NCI-H2029 (cell line): ENCODE measurements at regions not wholly inside any gene's neighbourhood (a gene's known extent, or its start where the extent isn't known, plus 50 kb on each side); places are given as distances from the start of the nearest gene placed in this dataset.

Experiments used
- DNase-seq: peaks from one replicate; lab custom pipeline; 2025; lab: John Stamatoyannopoulos, UW

DNA sequence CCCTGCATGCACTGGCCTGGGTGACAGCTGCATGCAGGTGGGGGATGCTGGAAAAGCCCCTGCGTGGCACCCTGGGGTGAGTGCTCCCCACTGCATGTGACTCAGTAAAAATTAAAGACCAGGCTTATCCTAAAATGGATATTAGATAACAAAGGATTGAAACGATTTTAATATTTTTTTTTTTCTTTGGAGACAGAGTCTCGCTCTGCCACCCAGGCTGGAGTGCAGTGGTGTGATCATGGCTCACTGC is 334.9 kb downstream of the C16orf95 start:
- no peak for DNase-seq

- no peak for DNase-seq
Observed at GRCh38 chr16:86982912-86983311, 334.3 kb downstream of the C16orf95 start.

GRCh38 chr16:86983621-86984020 is 333.6 kb downstream of the C16orf95 start:
- DNase-seq, result no peak

DNA sequence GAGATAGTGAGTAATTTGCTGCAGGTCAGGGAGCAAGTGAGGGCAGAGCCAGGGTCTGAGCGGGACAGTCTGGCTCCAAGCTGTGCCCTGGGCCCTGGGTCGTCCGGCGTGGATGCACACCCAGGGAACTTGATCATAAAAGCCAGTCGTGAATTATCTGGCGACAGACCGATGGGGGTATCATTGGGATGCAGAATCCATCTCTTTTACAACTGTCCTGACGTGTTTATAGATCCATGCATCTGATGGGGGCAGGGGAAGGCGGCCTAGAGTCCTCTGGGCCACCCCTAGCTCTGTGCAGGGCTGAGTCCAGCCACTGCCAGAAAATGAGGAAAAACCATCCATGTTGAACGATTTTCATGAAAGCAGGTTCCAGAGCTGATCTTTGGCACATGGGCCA is 332.8 kb downstream of the C16orf95 start:
- no peak for DNase-seq

GRCh38 chr16:86984991-86985647 is 332.1 kb downstream of the C16orf95 start:
- no peak for DNase-seq

DNA sequence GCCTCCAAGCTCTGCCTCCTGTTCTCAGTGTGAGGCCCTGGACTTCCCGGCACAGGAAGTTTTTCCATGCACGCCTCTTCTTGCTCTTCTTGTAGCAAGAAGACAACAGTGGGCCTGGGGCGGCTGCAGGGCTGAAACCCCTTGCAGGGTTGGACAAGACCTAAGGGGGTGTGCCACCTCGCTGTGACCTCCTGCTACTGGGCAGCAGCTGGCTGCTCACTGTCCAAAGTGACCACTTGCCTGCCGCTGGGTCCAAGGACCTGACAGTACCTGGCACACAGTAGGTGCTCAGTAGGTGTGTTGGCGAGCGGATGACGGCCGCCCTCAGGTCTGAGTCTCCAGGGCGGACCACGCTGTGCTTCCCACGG is 331.6 kb downstream of the C16orf95 start:
- DNase-seq, result no peak

GRCh38 chr16:86986136-86986535 is 331.1 kb downstream of the C16orf95 start:
- no peak for DNase-seq

DNA sequence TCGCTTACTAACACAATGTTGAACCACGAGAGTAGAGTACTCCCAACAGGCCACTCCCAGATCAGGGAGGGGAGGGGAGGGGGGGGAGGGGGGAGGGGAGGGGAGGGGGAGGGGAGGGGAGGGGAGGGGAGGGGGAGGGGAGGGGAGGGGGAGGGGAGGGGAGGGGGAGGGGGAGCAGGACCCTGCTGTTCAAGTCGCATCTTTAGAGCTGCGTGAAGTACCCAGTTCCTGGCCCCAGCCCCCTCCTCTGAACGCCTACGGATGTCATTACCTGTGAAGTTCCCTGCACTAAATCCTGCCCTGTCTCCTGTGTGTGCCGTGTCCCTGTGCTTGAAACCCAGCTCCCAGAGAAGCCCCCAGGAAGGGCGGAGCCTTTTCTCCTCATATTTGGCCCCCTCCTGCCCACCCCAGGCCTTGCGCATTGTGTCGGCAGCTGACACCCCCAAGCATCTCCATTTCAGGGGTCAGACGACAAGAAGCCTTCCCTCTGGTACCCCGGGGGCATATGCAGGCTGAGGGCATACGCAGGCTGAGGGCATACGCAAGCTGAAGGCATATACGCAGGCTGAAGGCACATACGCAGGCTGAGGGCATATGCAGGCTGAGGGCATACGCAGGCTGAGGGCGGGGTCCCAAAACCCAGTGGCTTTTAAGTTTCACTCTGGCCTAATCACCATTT is 330.2 kb downstream of the C16orf95 start:
- DNase-seq, result no peak

GRCh38 chr16:86987746-86988670 is 329.2 kb downstream of the C16orf95 start:
- DNase-seq, result no peak

DNA sequence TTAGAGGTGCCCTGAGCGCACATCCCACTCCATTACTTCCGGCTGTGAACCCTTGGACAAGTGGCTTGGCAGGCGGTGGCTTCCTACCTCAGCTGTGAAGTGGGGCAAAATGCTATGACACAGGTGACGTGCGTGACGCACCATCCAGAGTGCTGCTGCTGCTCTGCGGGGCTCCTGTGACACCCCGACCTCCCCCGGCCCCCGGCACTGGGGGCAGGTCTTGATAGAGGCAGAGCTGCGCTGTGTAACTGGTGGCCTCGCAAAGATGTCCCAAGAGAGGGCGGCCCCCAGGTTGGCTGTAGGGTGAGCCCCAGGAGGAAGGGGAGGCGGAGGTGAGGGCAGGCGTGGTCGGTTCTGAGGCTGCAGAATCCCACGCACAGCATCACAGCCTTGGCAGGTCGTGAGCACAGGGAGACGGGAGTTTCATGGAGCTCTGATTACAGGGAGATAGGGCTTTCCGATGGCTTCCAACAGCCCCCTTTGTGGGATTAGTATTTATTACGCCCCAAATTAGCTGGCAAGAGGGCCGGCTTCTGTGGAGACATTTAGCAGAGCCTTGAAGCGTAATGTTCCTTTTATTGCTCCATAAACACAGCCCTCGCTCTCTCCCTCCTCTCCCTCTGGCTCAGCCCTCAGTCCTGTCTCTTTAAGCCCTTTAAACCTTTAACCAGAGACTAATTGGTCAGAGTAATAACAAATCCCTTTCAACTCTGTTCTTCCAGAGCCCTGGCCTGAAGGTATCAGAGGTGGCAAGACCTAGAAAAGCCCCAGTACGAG is 328.1 kb downstream of the C16orf95 start:
- no peak for DNase-seq

DNA sequence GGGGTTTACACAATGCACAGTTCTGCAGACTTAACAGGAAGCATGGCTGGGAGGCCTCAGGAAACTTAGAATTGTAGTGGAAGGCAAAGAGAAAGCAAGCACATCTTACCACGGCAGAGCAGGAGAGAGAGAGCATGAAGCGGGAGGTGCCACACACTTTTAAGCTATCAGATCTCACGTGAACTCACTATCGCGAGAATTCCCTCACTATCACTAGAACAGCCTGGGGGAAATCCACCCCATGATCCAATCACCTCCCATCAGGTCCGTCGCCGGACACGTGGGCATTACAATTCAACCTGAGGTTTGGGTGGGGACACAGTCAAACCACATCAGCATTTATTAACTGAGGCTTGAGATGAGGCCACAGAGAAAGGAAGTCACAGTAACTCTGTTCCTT is 326.7 kb downstream of the C16orf95 start:
- DNase-seq, result no peak

- DNase-seq, result no peak
Observed at GRCh38 chr16:86991679-86992078, 325.5 kb downstream of the C16orf95 start.

- no peak for DNase-seq
Observed at GRCh38 chr16:86992587-86992986, 324.6 kb downstream of the C16orf95 start.

DNA sequence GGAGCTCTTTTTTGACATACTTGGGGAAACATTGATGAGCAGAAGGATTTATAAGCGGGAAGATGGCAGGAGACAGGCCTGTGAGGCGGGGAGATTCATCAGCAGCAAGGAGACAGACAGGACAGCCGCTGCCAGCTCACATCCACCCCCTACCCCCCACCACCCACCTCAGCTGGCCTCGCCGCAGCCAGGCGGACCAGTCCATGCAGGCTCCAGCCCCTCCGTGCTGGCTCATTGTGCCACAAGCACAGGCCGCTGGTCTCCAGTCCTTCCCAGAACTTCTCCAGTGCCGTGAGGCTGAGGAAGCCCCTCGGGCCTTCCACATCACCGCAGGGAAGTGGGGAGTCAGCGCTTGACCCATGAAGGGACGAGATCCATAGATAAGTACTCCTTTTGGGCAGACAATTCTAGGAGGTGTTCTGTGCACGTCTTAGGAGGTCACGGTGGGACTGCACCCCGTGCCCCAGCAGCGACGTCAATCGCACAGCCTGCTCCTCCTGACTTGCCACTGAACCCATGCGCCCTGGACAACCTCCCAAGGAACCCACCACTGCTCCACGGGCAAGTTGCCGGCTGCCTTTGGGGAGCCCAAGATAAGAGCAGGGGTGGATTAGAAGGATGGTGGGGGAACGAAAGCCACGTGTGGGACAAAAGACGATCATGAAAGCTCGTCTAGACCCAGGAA is 323.6 kb downstream of the C16orf95 start:
- no peak for DNase-seq

GRCh38 chr16:86994215-86994614 is 323.0 kb downstream of the C16orf95 start:
- no peak for DNase-seq

- DNase-seq, result no peak
Observed at GRCh38 chr16:86994651-86995171, 322.5 kb downstream of the C16orf95 start.

GRCh38 chr16:86995456-86995855 is 321.7 kb downstream of the C16orf95 start:
- DNase-seq, result no peak

DNA sequence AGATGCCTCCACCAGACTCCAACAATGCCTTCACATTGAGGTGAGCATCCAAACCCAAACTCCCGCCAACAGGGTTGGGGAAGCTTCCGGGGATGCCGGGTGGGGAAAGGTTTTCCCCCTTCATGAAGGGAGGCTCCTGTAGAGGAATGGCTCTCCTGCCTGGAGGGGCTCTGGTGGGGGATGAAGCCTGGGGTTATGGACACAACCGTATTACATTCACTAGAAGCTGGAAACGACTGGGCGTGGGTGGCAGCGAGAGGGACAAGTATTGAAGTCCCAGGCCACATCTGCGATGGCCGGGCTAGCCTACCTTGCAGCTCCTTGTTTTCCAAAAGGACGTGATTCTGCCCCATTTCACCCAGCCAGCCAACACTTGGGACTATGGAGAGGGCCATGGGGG is 321.1 kb downstream of the C16orf95 start:
- no peak for DNase-seq

DNA sequence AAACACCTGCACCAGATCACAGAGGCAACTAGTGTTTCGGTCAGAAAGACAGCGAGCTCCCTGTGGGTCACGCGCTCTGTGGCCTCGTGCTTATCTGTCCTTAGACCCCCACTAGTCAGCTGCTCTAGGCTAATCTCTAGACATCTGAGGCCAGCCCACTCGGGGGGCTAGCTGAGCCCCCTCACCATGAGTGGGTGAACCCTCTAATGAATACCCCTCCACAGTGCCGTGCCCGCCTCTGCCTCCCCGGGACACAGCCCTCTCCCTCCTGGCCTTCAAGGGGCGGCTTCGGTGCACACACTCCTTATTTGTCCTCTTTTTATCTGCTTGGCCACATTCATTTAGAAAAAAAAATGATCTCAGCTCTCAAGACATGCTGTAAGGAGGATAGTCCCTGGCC is 320.1 kb downstream of the C16orf95 start:
- no peak for DNase-seq

DNA sequence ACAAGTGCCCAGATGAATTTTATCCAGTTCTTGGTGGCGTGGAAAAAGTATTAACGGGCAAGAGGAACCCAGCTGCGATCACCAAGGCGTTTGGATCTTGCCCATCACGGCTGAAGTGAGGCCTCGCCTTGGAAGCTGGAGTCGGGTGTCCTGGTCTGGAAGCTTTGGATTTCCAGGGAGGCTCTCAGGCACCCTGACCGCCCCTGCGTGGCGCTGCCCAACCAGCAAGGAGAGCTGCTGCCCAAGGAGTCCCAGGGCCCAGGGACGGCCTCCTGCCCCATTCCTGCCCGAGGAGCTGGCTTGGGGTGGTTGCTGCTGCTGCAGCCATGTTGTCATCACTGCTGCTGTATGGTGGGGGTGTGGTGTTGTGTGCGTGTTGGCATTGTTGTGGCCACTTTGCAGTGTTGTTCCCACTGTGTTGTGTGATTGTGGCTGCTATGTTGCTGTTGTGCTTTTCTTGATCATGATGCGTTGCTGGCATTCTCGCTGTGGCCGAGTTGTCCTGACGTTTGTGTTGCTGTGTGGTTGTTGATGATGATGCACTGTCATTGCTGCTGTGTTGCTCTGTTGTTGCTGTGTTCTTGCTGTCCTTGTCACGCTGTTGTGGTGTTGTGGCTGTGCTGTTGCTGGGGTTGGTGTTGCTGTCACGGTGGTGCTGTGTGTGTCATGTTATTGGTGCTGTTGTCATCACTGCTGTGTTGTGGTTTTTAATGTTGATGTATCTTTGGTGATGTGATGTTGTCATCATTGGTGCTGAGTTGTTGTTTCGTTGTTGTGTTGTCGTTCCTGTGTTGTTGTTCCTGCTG is 318.8 kb downstream of the C16orf95 start:
- DNase-seq, result no peak

DNA sequence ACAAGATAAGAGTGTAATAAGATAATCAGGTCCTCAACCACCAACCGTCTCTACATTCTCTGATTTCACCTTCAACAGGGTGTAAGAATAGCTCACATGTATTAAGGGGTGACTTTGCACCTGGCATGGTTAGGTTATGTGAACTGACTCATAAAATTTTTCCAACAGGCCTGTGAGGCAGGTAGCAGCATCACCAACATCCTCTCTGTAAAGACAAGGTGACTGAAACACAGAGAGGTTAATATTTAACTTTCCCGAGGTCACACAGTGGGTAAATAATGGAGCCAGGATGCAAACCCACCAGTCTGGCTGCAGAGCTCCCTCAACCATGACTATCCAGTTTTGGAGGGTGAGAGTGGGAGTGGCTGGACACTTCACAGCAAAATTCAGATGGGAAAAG is 317.2 kb downstream of the C16orf95 start:
- no peak for DNase-seq
